SK-N-SH (cell line): ENCODE measurements at regions not wholly inside any gene's neighbourhood (a gene's known extent, or its start where the extent isn't known, plus 50 kb on each side); places are given as distances from the start of the nearest gene placed in this dataset.

Experiments used
- CTCF ChIP-seq: fragments of 200-600 bp; sonication (generic); IDR thresholded peaks from 2 replicates; pipeline ENCODE4 v1.6.1; 2017; ENCODE audit warnings: antibody characterized with exemption, mild to moderate bottlenecking, moderate library complexity
- POLR2AphosphoS5 ChIP-seq: IDR thresholded peaks from 2 replicates; pipeline ENCODE4 v1.6.1; 2012; ENCODE audit warnings: low read depth, low read length
- TCF12 ChIP-seq: IDR thresholded peaks from 2 replicates; pipeline ENCODE4 v1.4.0; 2012

- no peak for TF ChIP-seq POLR2AphosphoS5
- TF ChIP-seq CTCF: no peak
- TF ChIP-seq TCF12: no peak
Measured at GRCh38 chr1:72483846-72484357, 201.6 kb upstream of the NEGR1 start.
